K562 (cell line): ENCODE measurements at regions not wholly inside any gene's neighbourhood (a gene's known extent, or its start where the extent isn't known, plus 50 kb on each side); places are given as distances from the start of the nearest gene placed in this dataset.

ENCODE experiments used
- BCL6 ChIP-seq: fragments of 250-450 bp; sonication (Bioruptor Pico); IDR thresholded peaks from 2 replicates; pipeline ENCODE4 v1.4.0; 2020
- FOXJ2 ChIP-seq: fragments of 200-800 bp; sonication (Bioruptor generic); IDR thresholded peaks from 2 replicates; pipeline ENCODE4 v1.6.1; 2016; ENCODE audit warnings: missing genetic modification characterization, missing compliant biosample characterization
- RBM25 ChIP-seq: fragments of 200-400 bp; formaldehyde crosslinking; IDR thresholded peaks from 2 replicates; pipeline ENCODE4 v1.6.1; 2018; ENCODE audit warnings: low read length, low read depth, moderate library complexity; ENCODE audit not compliant: severe bottlenecking
- ZFP1 ChIP-seq: fragments of 450-650 bp; formaldehyde crosslinking; IDR thresholded peaks from 2 replicates; pipeline ENCODE4 v1.4.0; 2020; ENCODE audit warnings: mild to moderate bottlenecking, mixed read lengths
- TF ChIP-seq, protein P1 (sequence below): conservative IDR thresholded peaks from 2 replicates; pipeline ENCODE4 v1.6.1; 2011; ENCODE audit warnings: low read depth, mild to moderate bottlenecking, low read length; ENCODE audit not compliant: control insufficient read depth
- TF ChIP-seq, protein P2 (sequence below): fragments of 450-650 bp; IDR thresholded peaks from 2 replicates; pipeline ENCODE4 v1.6.1; 2016; ENCODE audit warnings: low read depth

GRCh38 chr22:27540247-27540646 lies 261.3 kb downstream of the MN1 start (continued):
- TF ChIP-seq, protein P1, sequence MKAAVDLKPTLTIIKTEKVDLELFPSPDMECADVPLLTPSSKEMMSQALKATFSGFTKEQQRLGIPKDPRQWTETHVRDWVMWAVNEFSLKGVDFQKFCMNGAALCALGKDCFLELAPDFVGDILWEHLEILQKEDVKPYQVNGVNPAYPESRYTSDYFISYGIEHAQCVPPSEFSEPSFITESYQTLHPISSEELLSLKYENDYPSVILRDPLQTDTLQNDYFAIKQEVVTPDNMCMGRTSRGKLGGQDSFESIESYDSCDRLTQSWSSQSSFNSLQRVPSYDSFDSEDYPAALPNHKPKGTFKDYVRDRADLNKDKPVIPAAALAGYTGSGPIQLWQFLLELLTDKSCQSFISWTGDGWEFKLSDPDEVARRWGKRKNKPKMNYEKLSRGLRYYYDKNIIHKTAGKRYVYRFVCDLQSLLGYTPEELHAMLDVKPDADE = no peak
- no peak for TF ChIP-seq ZFP1
- TF ChIP-seq RBM25 = no peak
- TF ChIP-seq BCL6 (CRISPR knock-in tag) = no peak
- TF ChIP-seq, protein P2, sequence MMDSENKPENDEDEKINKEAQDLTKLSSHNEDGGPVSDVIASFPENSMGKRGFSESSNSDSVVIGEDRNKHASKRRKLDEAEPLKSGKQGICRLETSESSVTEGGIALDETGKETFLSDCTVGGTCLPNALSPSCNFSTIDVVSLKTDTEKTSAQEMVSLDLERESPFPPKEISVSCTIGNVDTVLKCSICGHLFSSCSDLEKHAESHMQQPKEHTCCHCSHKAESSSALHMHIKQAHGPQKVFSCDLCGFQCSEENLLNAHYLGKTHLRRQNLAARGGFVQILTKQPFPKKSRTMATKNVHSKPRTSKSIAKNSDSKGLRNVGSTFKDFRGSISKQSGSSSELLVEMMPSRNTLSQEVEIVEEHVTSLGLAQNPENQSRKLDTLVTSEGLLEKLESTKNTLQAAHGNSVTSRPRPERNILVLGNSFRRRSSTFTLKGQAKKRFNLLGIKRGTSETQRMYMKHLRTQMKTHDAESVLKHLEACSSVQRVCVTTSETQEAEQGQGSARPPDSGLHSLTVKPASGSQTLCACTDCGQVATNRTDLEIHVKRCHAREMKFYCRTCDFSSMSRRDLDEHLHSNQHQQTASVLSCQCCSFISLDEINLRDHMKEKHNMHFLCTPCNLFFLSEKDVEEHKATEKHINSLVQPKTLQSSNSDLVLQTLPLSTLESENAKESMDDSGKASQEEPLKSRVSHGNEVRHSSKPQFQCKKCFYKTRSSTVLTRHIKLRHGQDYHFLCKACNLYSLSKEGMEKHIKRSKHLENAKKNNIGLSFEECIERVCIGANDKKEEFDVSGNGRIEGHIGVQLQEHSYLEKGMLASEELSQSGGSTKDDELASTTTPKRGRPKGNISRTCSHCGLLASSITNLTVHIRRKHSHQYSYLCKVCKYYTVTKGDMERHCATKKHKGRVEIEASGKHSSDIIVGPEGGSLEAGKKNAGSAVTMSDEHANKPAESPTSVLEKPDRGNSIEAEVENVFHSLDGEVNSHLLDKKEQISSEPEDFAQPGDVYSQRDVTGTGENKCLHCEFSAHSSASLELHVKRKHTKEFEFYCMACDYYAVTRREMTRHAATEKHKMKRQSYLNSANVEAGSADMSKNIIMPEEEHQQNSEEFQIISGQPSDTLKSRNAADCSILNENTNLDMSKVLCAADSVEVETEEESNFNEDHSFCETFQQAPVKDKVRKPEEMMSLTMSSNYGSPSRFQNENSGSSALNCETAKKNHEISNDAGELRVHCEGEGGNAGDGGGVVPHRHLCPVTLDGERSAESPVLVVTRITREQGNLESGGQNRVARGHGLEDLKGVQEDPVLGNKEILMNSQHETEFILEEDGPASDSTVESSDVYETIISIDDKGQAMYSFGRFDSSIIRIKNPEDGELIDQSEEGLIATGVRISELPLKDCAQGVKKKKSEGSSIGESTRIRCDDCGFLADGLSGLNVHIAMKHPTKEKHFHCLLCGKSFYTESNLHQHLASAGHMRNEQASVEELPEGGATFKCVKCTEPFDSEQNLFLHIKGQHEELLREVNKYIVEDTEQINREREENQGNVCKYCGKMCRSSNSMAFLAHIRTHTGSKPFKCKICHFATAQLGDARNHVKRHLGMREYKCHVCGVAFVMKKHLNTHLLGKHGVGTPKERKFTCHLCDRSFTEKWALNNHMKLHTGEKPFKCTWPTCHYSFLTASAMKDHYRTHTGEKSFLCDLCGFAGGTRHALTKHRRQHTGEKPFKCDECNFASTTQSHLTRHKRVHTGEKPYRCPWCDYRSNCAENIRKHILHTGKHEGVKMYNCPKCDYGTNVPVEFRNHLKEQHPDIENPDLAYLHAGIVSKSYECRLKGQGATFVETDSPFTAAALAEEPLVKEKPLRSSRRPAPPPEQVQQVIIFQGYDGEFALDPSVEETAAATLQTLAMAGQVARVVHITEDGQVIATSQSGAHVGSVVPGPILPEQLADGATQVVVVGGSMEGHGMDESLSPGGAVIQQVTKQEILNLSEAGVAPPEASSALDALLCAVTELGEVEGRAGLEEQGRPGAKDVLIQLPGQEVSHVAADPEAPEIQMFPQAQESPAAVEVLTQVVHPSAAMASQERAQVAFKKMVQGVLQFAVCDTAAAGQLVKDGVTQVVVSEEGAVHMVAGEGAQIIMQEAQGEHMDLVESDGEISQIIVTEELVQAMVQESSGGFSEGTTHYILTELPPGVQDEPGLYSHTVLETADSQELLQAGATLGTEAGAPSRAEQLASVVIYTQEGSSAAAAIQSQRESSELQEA = no peak
- no peak for TF ChIP-seq FOXJ2 (tag)
